ENCODE measurements at regions not wholly inside any gene's neighbourhood (a gene's known extent, or its start where the extent isn't known, plus 50 kb on each side); places are given as distances from the start of the nearest gene placed in this dataset.
"Not testable (repeated sequence)": the region's sequence is repeated elsewhere in the genome, so short reads cannot be mapped to it uniquely, and the experiment has no call there.

DNA sequence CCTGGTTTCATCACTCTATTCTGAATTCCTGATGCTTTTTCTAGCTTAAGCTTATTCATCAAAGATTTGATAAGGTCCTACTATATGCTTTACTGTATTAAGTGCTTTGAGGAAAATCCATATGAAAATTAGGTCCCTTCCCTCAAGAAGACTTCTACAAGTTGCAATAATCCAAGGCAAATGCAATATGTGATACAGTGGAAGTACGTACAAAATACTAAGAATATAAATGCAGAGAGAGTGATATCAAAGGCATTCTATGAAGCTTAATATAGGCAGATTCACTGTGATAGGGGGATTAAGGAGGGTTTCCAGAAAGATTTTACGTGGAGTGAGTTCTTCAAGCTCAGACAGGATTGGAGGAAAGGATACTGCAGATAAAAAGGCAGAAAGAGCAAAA lies 142.1 kb downstream of the C6orf118 start:
- DNase-seq, result no peak

DNA sequence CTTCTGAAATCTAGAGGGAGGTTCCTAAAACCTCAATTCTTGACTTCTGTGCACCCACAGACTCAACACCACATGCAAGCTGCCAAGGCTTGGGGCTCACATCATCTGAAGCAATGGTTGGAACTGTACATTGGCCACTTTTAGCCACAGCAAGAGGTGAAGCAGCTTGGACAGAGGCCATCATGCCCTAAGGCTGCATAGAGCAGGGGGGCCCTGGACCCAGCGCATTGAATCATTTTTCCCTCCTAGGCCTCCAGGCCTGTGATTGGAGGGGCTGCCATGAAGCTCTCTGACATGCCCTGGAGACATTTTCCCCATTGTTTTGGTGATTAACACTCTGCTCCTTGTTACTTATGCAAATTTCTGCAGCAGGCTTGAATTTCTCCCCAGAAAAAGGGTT lies 145.9 kb downstream of the C6orf118 start:
- no peak for DNase-seq

DNA sequence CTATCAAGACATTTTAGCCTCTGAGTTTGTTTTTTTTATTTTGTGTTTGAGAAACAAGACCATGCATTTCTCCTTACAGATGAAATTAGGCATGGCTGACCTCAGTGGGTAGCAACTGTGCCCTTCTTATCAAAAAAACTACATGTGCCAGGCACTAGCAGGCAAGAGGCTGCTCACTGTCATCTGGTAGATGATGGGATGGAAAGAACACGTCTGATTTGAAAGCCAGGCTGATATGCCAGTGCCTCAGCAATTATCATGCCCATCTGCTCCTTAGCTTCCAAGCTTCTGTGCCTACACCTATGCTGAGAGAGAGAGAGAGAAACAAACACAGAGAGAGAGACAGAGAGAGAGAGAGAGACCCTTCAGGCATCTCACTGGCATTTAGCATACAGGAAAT lies 149.9 kb downstream of the C6orf118 start:
- DNase-seq, result no peak

DNA sequence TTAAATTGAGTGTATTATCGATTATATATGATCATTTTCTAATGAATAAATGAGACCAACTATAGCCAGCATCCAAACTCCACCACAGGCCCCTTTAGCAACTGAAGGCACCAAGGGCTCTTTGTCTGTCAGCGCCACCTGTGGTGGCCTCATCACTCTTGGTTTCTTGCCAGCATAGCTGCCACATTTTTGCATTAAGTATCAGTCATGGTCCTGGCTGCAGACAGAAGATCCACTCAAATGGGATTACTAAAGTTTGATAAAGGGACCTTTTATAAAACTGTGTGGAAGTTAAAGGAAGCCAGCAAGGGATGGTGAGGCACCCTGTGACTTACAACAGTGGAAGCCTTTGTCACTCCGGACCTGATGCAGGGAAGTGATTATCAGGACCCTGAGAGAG lies 162.9 kb downstream of the C6orf118 start:
- no peak for DNase-seq

DNA sequence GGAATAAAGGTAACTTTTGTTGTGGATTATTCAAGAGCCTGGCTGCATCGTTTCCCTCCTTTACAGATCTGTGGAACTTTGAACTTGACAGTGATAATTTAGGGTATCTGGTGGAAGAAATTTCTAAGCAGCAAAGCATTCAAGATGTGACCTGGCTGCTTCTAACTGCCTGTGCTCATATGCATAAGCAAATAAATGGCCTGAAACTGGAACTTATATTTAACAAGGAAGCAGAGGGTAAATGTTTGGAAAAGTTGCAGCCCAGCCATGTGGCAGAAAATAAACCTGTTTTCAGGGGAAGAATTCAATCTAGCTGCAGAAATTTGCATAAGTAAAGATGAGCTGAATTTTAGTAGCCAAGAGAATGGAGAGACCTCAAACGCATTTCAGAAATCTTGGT lies 173.5 kb downstream of the C6orf118 start:
- no peak for DNase-seq

DNA sequence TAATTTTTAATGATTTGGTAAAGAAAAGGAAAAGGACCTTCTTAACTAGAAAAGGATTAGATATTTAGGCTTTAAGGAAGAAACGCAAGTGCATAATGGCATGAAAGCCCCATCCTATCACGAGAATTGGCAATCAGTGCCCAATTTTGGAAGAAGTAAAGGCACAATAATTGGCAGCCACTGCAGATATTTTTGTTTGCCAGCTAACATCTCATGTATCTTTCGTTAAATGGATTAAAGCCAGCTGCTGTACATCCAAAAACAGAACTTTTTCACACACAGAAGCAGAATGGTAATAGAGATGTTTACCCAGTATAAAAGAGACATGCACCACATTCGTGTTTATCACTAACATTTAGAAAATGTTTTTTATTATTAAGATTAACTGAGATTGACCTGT lies 180.3 kb downstream of the C6orf118 start:
- no peak for DNase-seq

DNA sequence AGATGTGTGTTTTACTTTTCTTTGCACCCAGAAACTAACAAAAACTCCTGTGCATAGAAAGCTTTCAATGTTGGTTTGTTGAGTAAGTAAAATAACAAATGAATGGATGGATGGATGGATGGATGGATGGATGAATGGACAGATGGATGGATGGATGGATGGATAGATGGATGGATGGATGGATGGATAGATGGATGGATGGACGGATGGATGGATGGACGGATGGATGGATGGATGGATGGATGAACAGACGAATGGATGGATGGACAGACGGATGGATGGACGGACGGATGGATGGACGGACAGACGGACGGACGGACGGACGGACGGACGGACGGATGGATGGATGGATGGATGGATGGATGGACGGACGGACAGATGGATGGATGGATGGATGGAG lies 181.7 kb downstream of the C6orf118 start:
- not testable (repeated sequence) for DNase-seq

DNA sequence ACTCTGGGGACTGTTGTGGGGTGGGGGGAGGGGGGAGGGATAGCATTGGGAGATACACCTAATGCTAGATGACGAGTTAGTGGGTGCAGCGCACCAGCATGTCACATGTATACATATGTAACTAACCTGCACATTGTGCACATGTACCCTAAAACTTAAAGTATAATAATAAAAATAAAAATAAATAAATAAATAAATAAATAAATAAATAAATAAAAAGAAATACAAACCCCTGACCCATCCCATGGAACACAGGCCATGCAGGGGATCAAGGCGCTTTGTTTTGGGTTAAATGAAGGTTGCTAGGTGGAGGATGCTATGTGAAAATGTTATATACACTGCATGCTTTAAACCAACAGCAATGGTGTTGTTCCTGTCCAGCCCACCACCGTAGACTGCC lies 184.7 kb downstream of the C6orf118 start:
- not testable (repeated sequence) for DNase-seq

DNA sequence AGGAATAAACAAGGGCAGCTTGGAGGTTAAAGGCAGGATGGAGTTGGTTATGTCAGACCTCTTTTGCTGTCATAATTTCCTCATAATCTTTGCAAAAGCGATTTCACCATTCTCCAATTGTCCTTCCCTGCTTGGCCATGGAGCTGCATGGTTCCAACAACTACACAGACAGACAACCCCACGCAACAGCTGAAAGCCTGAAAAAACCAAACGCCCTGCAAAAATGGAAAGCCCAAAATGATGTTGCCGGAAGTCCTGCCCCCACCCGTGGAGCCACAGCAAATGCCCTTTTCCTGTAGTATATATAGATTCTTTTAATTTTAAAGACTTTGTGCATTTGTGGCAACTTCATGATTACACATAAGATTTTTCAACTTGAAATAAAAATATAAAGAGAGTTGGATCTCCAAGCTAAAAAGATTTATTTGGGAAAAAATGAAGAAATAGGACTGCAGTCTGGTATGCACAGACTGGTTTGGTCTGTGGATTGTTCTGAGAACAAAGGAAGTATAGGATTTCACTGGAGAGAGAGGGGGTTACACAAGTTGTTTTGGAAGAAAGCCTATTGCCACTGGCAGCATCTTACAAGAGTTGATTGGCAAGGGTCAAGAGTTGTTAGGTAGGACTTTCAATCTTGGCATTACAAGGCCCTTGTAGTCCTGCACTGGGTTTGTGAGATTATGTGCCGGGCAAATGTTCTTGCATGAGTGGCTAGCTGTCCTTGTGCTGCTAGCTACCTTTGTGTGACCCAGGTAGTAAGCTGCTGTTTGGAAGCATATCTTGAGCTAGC lies 190.0 kb downstream of the C6orf118 start:
- DNase-seq, result no peak

DNA sequence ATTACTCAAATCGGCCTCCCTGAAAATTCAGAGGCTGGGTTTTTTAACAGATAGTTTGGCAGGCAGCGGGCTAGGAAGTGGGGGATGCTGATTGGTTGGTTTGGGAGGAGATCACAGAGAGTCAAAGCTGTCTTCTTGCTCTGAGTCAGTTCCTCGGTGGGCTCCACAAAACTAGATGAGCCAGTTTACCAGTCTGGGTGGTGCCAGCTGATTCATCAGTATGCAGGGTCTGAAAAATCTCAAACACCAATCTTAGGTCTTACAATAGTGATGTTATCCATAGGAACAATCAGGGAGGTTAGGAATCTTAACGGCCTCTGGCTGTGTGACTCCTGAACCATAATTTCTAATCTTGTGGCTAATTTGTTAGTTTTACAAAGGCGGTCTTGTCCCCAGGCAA lies 190.7 kb downstream of the C6orf118 start:
- no peak for DNase-seq

DNA sequence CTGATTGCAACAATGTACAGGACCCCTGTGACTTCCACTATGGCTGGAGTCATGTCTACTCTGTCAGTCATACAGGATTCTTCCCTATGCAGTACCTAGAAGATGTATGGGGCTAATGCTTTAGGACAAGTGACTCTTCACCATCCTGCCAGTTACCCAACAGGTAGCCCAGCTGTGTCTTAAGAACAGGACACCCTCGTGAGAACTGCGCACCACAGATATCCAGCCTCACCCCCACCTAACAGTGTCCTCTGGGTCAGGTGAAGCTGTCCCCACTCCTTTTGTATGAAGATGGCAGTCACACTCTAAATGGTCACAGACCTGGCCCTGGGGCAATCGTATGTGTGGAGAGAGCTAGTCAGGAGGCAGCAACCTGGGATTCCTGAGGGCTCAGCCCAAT lies 191.6 kb downstream of the C6orf118 start:
- no peak for DNase-seq

DNA sequence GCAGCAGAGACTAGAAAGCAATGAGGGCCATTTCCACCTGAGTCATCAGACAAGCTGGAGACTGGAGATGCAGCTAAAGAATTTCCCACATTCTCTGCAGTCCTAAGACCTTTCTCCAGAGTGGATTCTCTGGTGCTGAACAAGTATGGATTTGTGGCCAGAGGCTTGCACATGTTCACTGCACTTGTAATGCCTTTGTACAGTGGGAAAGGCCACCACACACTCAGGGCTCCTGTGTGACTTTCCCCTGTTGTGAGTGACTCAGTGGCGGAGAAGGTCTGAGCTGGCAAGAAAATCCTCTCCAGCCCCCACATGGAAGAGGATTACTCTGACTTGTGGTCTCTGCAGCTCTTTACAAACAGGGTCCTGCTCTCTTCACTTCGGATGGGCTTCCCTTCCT lies 192.3 kb downstream of the C6orf118 start:
- DNase-seq, result no peak

DNA sequence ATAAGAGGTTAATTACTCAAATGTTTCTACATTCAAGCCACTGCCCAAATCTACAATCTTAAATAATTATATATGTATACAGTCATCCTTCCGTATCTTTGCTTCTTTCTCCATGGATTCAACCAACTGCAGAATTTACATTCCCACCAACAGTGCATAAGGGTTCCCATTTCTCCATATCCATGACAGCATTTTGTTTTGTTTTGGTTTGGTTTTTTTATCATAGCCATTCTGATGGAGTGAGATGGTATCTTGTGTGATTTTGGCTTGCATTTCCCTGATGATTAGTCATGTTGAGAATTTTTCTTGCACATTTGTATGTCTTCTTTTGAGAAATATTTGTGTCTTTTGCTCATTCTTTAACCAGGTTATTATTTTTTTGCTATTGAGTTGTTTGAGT lies 198.5 kb downstream of the C6orf118 start:
- DNase-seq, result no peak

DNA sequence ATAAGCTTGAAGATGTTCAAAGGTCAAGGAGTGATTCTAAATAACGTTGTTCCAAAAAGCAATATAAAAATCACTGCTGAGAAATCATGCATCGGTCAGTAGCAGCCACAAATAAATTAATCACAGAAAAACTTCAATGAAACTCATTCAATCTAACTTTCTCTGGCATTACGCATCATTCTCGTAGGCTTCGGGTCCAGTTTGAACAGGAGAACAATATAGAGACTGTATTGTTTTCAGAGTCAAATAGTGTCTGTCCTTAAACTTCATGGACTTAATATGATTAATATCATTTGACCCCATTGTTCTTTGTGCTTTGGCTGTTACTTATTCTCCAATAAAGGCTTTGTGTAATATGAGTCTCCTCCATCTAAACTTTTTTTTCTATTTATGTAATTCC lies 200.4 kb downstream of the C6orf118 start:
- DNase-seq, result no peak

DNA sequence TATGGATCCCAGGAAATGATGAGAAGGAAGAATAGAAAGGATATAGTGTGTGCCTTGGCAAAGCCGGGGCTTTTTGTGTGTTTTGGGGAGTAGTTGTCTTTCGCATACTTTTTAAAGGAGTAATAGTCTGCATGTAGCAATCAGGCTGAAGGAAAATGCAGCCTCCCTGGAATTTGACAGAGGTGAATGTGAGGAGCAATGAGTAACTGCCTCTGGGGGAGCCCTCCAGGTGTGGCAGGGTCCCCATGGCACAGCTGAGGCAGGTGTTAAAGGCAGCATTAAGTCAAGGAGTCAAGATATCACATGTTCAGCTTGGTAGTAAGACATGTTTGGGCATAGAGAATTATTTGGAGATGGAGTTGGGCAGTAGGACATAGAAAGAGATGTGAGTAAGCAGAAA lies 203.1 kb downstream of the C6orf118 start:
- no peak for DNase-seq

DNA sequence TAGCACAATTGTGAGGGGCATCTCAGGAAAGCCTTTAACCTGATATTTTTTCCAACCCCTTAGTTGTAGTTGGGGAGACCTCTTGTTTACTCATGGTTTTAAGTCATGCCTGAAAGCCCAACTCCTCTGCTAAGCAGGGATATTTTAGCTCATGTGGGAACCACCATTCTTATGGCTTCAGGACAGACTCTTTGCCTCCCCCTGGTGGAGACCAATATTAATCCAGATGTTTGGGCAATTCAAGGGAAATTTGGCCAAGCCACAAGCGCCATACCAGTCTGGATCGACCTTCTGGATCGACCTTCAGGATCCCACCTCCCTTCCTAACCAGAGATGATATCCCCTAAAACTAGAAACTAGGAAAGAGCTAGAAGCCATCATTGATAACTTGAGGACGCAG lies 211.2 kb downstream of the C6orf118 start:
- DNase-seq, result no peak

DNA sequence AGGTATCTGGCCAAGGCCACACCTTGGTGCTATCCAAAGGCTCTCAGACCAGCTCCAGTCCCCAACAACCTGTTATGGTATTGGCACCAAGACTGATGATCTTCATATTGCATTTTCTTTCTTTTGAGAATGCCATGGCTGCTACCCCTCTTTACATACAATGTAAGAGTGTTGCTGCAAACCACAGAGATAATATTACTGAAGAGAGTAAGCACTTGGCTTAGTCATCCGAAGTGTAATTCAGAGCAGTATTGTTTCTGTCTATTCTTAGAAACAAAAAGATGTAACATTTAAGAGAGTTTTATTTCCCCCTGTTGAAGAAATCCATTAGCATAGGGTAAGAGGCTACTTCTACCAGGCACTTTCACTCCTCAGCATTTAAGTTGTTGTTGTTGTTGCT lies 212.5 kb downstream of the C6orf118 start:
- no peak for DNase-seq

DNA sequence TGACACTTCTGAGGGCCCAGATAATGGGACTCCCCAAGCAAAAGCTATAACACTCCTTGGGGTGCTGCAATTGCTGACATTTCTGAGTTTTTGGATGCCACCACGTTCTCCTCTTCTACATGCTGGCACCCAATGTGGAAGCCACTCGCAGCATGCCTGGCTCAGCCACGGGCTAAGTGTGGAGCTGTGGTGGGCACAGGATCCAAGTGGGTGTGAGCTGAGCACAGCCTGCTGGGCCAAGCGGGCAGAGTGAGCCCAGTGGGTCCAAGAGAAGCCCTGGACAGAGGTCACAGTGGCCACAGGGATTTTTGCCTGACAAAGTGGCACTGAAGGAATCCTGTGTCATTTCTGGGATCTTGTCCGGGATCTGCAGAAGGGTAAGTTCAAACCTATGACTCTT lies 213.2 kb downstream of the C6orf118 start:
- no peak for DNase-seq

DNA sequence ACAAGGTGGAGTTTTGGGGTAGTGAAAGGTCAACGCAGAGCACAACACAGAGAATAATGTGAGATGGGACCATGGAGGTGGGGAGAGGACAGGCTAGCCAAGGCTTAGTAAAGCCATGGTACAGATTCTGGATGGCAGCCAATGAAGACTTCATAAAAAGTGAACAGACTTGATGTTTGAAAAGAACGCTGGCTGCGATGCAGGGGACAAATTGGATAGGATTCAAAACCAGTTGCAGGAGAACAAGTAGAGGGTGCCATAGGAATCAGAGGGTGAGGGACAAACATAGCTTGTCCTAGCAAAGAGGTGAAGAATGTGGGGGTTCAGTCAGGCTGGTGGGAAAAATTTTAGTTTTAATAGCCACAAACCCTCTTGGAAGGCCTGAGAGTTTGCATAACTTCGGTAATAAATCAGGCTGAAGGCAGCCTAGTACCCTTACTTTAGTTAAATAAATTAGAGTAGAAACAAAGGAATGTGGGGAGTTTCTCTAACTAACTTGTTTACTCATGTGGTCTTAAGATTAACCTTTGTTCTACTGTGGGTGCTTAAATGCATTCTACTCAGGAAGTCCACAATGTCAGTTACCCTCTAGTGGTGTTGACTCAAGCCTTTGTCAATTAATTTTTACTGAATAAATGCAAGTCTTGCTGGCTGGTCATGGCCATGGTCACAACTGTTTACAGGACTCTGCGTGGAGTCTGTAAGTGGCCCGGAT lies 216.4 kb downstream of the C6orf118 start:
- DNase-seq, result no peak

DNA sequence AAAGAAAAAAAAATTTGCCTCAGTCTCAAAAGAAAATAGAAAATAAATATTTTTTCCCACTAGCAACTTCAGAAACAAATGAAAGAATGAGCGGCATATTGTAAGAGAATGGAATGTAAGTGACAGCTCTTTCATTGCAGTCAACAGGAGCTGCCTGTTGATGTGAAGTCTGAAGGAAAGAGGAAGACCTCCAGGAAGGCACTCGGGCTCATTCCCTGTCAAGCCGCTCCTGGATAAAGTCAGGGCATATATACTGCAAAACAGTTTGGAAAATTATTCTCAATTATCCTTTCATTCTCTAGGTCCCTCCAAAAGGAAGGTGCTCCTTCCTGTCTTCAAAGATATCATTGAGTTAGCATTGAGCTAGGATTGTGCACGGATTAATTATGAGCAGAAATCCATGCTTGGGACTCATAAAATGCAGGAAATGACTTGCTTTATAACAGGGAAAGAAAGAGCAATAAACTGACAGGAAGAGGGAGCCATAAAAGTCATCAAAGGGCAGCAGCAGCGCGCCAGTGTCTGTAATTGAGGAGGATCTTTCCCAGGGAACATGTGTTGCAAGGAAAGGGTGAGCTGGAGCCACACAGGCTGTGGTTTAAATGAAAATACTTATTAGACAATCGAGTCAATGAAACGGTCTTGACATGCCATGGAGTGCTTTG lies 218.2 kb downstream of the C6orf118 start:
- no peak for DNase-seq

DNA sequence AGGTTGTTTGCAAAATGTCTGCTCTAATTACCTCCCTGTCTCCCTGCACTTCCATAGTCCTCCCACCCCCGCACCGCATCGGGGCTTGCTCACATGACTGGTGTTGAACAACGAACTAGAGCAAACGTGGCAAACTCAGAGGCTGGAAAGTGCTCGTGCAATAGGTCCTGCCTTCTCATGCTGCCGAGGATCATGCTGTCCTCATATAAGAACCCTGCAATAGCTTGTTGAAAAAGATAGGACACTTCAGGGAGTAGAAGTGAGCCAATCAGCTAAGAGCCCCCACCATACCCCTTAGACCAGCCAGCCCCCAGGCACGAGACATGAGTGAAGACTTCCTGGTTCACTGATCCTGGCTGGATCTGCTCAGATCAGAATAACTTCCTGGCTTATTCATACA lies 219.2 kb downstream of the C6orf118 start:
- no peak for DNase-seq

DNA sequence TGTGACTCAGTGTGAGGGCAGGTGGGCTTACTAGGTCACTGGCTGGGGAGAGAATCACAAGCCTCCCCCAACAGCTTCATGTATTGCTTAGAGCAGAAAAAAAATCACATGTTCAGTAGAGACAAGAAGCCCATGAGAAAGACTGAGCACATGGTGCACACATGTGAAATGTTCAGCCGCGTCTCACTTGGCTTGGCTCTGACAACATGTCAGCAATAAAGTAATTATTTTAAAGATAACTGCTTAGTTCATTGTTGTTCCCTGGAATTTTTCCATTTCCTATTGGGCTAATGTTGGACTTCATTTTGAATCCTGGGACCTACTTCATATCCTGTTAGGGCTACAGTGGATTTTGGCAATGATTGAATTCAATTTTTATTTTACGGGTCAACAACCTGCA lies 222.6 kb downstream of the C6orf118 start:
- no peak for DNase-seq

DNA sequence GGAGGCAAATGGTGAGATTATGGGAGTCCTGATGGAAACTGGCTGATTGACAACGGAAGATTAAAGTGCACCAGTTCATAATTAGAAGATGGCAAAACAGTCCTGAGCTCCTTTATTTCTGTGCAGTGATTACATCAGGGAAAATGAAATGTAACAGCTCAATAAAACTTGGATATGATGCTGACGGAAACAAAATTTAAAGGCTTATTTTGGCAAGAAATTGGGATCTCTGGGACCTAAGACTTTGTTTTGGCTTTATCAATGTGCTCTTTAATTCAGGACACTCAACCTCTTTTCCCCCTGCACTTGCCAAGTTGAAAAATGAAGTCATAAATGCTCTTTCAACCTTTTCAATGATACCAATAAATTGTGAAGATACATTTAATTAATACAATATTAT lies 226.8 kb downstream of the C6orf118 start:
- no peak for DNase-seq

DNA sequence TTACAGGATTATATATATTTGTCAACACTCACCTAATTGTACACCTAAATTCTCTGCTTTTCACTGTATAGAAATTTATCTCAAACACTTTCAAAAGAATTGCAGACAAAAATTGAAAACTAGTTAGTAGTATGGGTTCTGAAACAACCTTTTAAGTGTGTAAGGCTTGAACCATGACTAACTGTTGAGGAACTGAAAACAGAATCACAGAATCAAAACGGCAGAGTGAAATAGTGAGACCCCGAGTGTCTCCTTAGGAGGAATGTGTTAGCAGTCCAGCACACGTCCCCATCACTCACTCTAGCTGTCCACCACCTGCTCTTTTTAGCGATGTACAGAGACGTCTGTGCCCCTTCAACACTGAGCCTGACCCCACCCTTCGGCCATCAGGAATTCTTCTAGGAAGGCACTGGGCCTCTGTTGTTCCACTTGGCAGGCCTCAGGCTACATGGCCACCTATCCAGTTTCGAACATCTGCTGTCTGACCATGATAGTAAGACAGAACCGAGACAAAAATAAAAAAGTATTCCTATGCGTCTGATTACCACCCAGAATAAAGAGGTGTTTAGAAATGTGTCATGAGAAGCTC lies 227.4 kb downstream of the C6orf118 start:
- no peak for DNase-seq
